HPDE6-E6E7 (cell line): ENCODE measurements at regions not wholly inside any gene's neighbourhood (a gene's known extent, or its start where the extent isn't known, plus 50 kb on each side); places are given as distances from the start of the nearest gene placed in this dataset.
"Not testable (repeated sequence)": the region's sequence is repeated elsewhere in the genome, so short reads cannot be mapped to it uniquely, and the experiment has no call there.

ENCODE experiments used
- DNase-seq: peaks from one replicate; pipeline ENCODE4 v3.0.0; 2011; ENCODE audit warnings: missing footprints; ENCODE audit errors: extremely low spot score

- no peak for DNase-seq
Measured at GRCh38 chr2:193868132-193868531, 1673.4 kb upstream of the TMEFF2 start.

- DNase-seq, result no peak
Measured at GRCh38 chr2:193867454-193867853, 1672.7 kb upstream of the TMEFF2 start.

- DNase-seq, result no peak
Measured at GRCh38 chr2:193861557-193861956, 1666.8 kb upstream of the TMEFF2 start.

- DNase-seq, result no peak
Measured at GRCh38 chr2:193847991-193848390, 1653.3 kb upstream of the TMEFF2 start.

- DNase-seq, result no peak
Measured at GRCh38 chr2:193847130-193847529, 1652.4 kb upstream of the TMEFF2 start.

- DNase-seq, result no peak
Measured at GRCh38 chr2:193845604-193846003, 1650.9 kb upstream of the TMEFF2 start.

GRCh38 chr2:193843675-193844074 lies 1648.9 kb upstream of the TMEFF2 start:
- no peak for DNase-seq

- DNase-seq, result no peak
Measured at GRCh38 chr2:193841384-193842150, 1646.8 kb upstream of the TMEFF2 start.

- no peak for DNase-seq
Measured at GRCh38 chr2:193837111-193837738, 1642.5 kb upstream of the TMEFF2 start.

GRCh38 chr2:193836424-193837006 lies 1641.8 kb upstream of the TMEFF2 start:
- DNase-seq, result not testable (repeated sequence)

- DNase-seq, result not testable (repeated sequence)
Measured at GRCh38 chr2:193833895-193834294, 1639.2 kb upstream of the TMEFF2 start.

GRCh38 chr2:193824474-193824873 lies 1629.7 kb upstream of the TMEFF2 start:
- peak; percentile 67 for DNase-seq

GRCh38 chr2:193818801-193819499 lies 1624.2 kb upstream of the TMEFF2 start:
- no peak for DNase-seq

- DNase-seq, result no peak
Measured at GRCh38 chr2:193816008-193816407, 1621.3 kb upstream of the TMEFF2 start.

GRCh38 chr2:193810533-193810932 lies 1615.8 kb upstream of the TMEFF2 start:
- DNase-seq, result no peak

GRCh38 chr2:193808877-193809276 lies 1614.1 kb upstream of the TMEFF2 start:
- DNase-seq, result no peak

GRCh38 chr2:193806088-193806774 lies 1611.5 kb upstream of the TMEFF2 start:
- DNase-seq, result no peak

GRCh38 chr2:193796847-193797246 lies 1602.1 kb upstream of the TMEFF2 start:
- DNase-seq, result no peak

GRCh38 chr2:193793914-193794313 lies 1599.2 kb upstream of the TMEFF2 start:
- peak; percentile 13 for DNase-seq

- DNase-seq, result no peak
Measured at GRCh38 chr2:193783681-193784080, 1588.9 kb upstream of the TMEFF2 start.

- no peak for DNase-seq
Measured at GRCh38 chr2:193778293-193778692, 1583.6 kb upstream of the TMEFF2 start.

- no peak for DNase-seq
Measured at GRCh38 chr2:193776988-193777387, 1582.3 kb upstream of the TMEFF2 start.
